Osteoblast (primary cell): ENCODE measurements at regions not wholly inside any gene's neighbourhood (a gene's known extent, or its start where the extent isn't known, plus 50 kb on each side); places are given as distances from the start of the nearest gene placed in this dataset.

Experiments used
- DNase-seq: peaks from one replicate; pipeline ENCODE4 v3.0.0; 2011; ENCODE audit warnings: low spot score, mixed read lengths; ENCODE audit not compliant: insufficient read length; ENCODE audit errors: missing footprints
- H2AFZ ChIP-seq: 2 replicates; pipeline ENCODE4 v1.6.0; 2011; ENCODE audit warnings: mild to moderate bottlenecking, low read length
- H3K27ac ChIP-seq: 2 replicates; pipeline ENCODE4 v1.5.1; 2011; ENCODE audit warnings: mild to moderate bottlenecking, low read depth, low read length, moderate library complexity
- H3K27me3 ChIP-seq: 2 replicates; pipeline ENCODE4 v1.6.0; 2012; ENCODE audit warnings: mild to moderate bottlenecking, control low read depth, inconsistent platforms, low read length, moderate library complexity; ENCODE audit not compliant: insufficient read depth
- H3K36me3 ChIP-seq: 2 replicates; pipeline ENCODE4 v1.5.1; 2011; ENCODE audit warnings: mild to moderate bottlenecking, low read length, control low read depth, moderate library complexity; ENCODE audit not compliant: insufficient read depth
- H3K4me1 ChIP-seq: 2 replicates; pipeline ENCODE4 v1.5.1; 2011; ENCODE audit warnings: mild to moderate bottlenecking, low read length, control low read depth, moderate library complexity; ENCODE audit not compliant: insufficient read depth
- H3K4me2 ChIP-seq: 2 replicates; pipeline ENCODE4 v1.6.0; 2011; ENCODE audit warnings: mild to moderate bottlenecking, low read length; ENCODE audit not compliant: insufficient read depth
- H3K4me3 ChIP-seq: fragments of 200-600 bp; sonication (generic); 3 replicates; pipeline ENCODE4 v1.5.1; 2012; ENCODE audit warnings: mild to moderate bottlenecking, low read length, inconsistent platforms; ENCODE audit not compliant: insufficient read depth
- H3K79me2 ChIP-seq: 2 replicates; pipeline ENCODE4 v1.6.0; 2012; ENCODE audit warnings: mild to moderate bottlenecking, low read length, control low read depth, inconsistent platforms; ENCODE audit not compliant: insufficient read depth
- H3K9me3 ChIP-seq: 2 replicates; pipeline ENCODE4 v1.5.1; 2011; ENCODE audit warnings: low read depth, low read length, control low read depth
- H4K20me1 ChIP-seq: 2 replicates; pipeline ENCODE4 v1.6.0; 2012; ENCODE audit warnings: mild to moderate bottlenecking, low read length, control low read depth; ENCODE audit not compliant: insufficient read depth
- TF ChIP-seq, protein P1 (sequence below): IDR thresholded peaks from 2 replicates; pipeline ENCODE4 v1.5.1; 2011; ENCODE audit warnings: mild to moderate bottlenecking, low read depth, low read length, moderate library complexity; ENCODE audit errors: extremely low read depth

DNA sequence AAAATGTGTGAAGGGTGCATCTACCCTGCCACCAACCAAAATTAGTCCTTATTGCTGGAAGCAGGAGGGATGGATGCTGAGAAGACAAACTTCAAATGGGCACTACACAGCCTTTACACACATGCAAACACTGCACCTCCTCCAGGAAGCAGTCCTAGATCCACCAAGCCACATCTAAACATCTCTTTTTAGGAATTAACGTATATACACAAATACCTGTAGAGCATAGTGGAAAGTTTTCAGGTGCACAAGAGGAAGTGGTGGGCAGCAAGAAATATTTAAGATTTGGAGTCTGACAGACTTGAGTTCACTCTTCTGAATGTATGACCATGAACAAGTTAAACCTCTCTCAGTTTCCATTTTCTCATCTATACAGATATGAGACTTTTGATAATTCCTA lies 456.6 kb upstream of the PROK2 start:
- no peak overlapping the region for H3K4me2 ChIP-seq
- H3K27ac ChIP-seq = no peak overlapping the region
- H3K36me3 ChIP-seq = no peaks in the 10 kb centered on the region
- no peaks in the 10 kb centered on the region for H3K4me1 ChIP-seq
- H3K27me3 ChIP-seq = no peaks in the 10 kb centered on the region
- H4K20me1 ChIP-seq = no peaks in the 10 kb centered on the region
- no peak overlapping the region for H2AFZ ChIP-seq
- DNase-seq = no peak
- no peaks in the 10 kb centered on the region for H3K79me2 ChIP-seq
- H3K9me3 ChIP-seq = no peaks in the 10 kb centered on the region
- H3K4me3 ChIP-seq = no peak overlapping the region
- TF ChIP-seq, protein P1, sequence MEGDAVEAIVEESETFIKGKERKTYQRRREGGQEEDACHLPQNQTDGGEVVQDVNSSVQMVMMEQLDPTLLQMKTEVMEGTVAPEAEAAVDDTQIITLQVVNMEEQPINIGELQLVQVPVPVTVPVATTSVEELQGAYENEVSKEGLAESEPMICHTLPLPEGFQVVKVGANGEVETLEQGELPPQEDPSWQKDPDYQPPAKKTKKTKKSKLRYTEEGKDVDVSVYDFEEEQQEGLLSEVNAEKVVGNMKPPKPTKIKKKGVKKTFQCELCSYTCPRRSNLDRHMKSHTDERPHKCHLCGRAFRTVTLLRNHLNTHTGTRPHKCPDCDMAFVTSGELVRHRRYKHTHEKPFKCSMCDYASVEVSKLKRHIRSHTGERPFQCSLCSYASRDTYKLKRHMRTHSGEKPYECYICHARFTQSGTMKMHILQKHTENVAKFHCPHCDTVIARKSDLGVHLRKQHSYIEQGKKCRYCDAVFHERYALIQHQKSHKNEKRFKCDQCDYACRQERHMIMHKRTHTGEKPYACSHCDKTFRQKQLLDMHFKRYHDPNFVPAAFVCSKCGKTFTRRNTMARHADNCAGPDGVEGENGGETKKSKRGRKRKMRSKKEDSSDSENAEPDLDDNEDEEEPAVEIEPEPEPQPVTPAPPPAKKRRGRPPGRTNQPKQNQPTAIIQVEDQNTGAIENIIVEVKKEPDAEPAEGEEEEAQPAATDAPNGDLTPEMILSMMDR = no peak

DNA sequence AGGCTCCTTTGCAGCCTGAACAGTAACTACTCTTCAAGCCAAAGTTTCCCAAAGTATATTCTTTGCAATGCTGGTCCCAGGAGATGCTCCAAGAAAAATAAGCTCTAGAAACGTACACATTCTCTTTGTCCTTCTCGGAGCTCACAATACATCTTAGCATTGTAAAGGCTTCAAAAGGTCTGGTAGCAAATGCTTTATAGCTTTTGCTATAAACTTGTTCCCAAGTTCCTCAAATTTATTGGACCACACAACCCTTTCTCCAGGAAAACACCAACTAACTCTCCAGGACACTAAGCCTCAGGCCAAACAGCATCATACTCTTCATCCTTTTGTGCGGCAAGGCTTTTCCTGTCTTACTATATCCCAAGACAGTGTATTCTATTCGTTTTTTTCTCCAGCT lies 455.6 kb upstream of the PROK2 start:
- Histone ChIP-seq H3K36me3 (no peaks in the 10 kb centered on the region), H3K4me1 (no peaks in the 10 kb centered on the region)
- DNase-seq = no peak

DNA sequence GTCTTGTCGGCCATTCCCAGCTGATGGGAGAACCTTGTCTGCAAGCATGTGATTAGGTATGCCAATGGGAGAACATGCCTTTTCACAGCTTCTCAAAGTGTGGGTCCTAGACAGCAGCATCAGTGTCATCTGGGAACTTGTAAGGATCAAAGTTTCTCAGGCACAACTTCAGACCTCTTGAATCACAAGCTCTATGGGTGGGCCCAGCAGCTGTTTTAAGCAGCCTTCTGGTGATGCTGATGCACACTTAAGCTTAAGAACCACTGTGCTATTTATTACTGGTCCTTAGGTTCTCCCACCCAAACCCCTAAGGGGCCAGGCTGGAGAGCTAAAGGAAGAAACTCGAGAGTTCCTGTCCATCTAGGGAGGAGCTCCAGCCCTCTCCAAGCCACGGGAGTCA lies 453.9 kb upstream of the PROK2 start:
- H3K27me3 ChIP-seq = no peaks in the 10 kb centered on the region
- TF ChIP-seq, protein P1 = no peak
- H3K79me2 ChIP-seq = no peaks in the 10 kb centered on the region
- H3K4me2 ChIP-seq = no peak overlapping the region
- no peak overlapping the region for H2AFZ ChIP-seq
- no peaks in the 10 kb centered on the region for H3K36me3 ChIP-seq
- no peak for DNase-seq
- peaks cover 14% of the 10 kb centered on the region for H3K4me1 ChIP-seq
- H3K4me3 ChIP-seq = no peak overlapping the region
- no peak overlapping the region for H3K27ac ChIP-seq
- no peaks in the 10 kb centered on the region for H3K9me3 ChIP-seq
- no peaks in the 10 kb centered on the region for H4K20me1 ChIP-seq

More for the DNA sequence above, 455.6 kb upstream of the PROK2 start:
- Histone ChIP-seq H3K9me3 (no peaks in the 10 kb centered on the region), H3K4me2 (no peak overlapping the region), H2AFZ (no peak overlapping the region), H3K27ac (no peak overlapping the region), H3K4me3 (no peak overlapping the region), H3K79me2 (no peaks in the 10 kb centered on the region), H4K20me1 (no peaks in the 10 kb centered on the region), H3K27me3 (no peaks in the 10 kb centered on the region)
- TF ChIP-seq, protein P1 = no peak

DNA sequence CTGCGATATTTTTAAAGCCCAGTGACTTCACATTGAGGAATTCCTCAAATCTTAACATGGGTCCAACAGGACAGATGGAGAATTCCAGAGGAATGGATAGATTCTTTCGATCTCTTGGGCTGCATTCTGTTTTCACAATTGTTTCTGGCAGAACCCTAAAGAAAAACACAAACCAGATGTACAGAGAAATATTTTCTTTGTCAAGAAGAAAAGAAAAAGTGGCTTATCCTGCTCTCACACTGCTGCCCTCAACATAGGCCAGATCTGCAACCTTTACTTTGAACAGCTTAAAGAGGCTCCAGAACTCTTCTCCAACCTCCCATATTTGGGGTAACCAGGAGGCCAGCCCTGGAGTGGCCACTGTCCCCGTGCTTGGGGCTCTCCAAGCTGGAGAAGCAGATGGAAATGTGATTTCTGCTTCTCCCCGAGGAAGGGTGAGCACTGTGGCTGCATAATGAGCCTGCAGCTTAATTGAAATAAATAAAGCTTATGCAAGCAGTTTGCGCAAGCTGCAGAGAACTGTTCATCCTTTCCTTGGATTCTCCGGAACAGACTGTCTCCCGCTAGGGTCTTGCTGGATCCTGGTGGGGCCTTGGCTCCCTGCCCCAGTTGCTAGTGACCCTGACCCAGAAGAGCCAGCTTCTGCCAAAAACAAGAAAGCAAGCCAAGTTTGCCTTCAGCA lies 453.2 kb upstream of the PROK2 start:
- Histone ChIP-seq H3K36me3 (no peaks in the 10 kb centered on the region), H3K4me1 (peaks cover 16% of the 10 kb centered on the region), H3K9me3 (no peaks in the 10 kb centered on the region), H3K27ac (no peak overlapping the region), H3K4me2 (no peak overlapping the region), H3K79me2 (no peaks in the 10 kb centered on the region), H4K20me1 (no peaks in the 10 kb centered on the region), H3K4me3 (no peak overlapping the region), H3K27me3 (no peaks in the 10 kb centered on the region), H2AFZ (no peak overlapping the region)
- DNase-seq = no peak
- TF ChIP-seq, protein P1 = no peak
